HEK293 (cell line): ENCODE measurements at regions not wholly inside any gene's neighbourhood (a gene's known extent, or its start where the extent isn't known, plus 50 kb on each side); places are given as distances from the start of the nearest gene placed in this dataset.

ENCODE experiments used
- CTCF ChIA-PET: fragments of 350-600 bp; formaldehyde crosslinking; extraction: SDS; loops from one replicate; lab custom pipeline; 2021; ENCODE audit warnings: antibody characterized with exemption; lab: Yijun Ruan, JAX
- POLR2A ChIA-PET: fragments of 300-600 bp; formaldehyde crosslinking; extraction: SDS; loops from one replicate; lab custom pipeline; 2020; ENCODE audit warnings: antibody characterized with exemption, inconsistent platforms; lab: Yijun Ruan, JAX
- H3K27ac ChIP-seq: fragments of 200-500 bp; sonication (Bioruptor generic); 2 replicates; pipeline ENCODE4 v1.5.1; 2014; ENCODE audit warnings: low read depth, low read length, control low read depth, inconsistent platforms; ENCODE audit errors: extremely low read depth
- H3K36me3 ChIP-seq, 2 experiments: fragments of 200-500 bp in 1 of 2; sonication (Bioruptor generic) in 1 of 2; 1 replicate in 1 of 2; 2 replicates in 1 of 2; pipeline ENCODE4 v1.5.1; 2014 to 2017; ENCODE audit warnings: inconsistent platforms in 2 of 2, low read length in 2 of 2; ENCODE audit not compliant: control insufficient read depth in 2 of 2, insufficient read depth in 1 of 2
- H3K4me1 ChIP-seq: fragments of 200-500 bp; sonication (Bioruptor generic); 2 replicates; pipeline ENCODE4 v1.5.1; 2014; ENCODE audit warnings: mild to moderate bottlenecking, low read length, inconsistent platforms; ENCODE audit not compliant: control insufficient read depth, insufficient read depth
- H3K4me3 ChIP-seq: 2 replicates; pipeline ENCODE4 v1.5.1; 2011; ENCODE audit warnings: low read depth, mild to moderate bottlenecking, control low read depth, low read length, moderate library complexity
- H3K9me3 ChIP-seq: fragments of 200-500 bp; sonication (Bioruptor generic); 2 replicates; pipeline ENCODE4 v1.5.1; 2014; ENCODE audit warnings: low read depth, low read length, inconsistent platforms; ENCODE audit not compliant: control insufficient read depth, insufficient read depth
- ATF2 ChIP-seq: fragments of 450-650 bp; formaldehyde crosslinking; IDR thresholded peaks from 2 replicates; pipeline ENCODE4 v1.5.1; 2016; ENCODE audit warnings: missing biosample characterization, missing genetic modification characterization, low read depth
- BCL6B ChIP-seq: fragments of 450-650 bp; formaldehyde crosslinking; IDR thresholded peaks from 2 replicates; pipeline ENCODE4 v1.5.1; 2017; ENCODE audit warnings: missing biosample characterization, missing genetic modification characterization
- EGR2 ChIP-seq: fragments of 450-650 bp; formaldehyde crosslinking; IDR thresholded peaks from 2 replicates; pipeline ENCODE4 v1.5.1; 2016; ENCODE audit warnings: low read depth, missing biosample characterization, missing genetic modification characterization
- GLI2 ChIP-seq: fragments of 450-650 bp; formaldehyde crosslinking; IDR thresholded peaks from 2 replicates; pipeline ENCODE4; 2017; ENCODE audit warnings: missing biosample characterization, missing genetic modification characterization, low read depth, borderline replicate concordance
- HOXA7 ChIP-seq: sonication (generic); formaldehyde crosslinking; IDR thresholded peaks from 2 replicates; pipeline ENCODE4 v1.8.1; 2022; ENCODE audit warnings: missing genetic modification reagents, borderline replicate concordance
- KLF9 ChIP-seq: fragments of 450-650 bp; formaldehyde crosslinking; IDR thresholded peaks from 2 replicates; pipeline ENCODE4 v1.5.1; 2016; ENCODE audit warnings: missing biosample characterization, missing genetic modification characterization, low read depth
- REST ChIP-seq: fragments of 450-650 bp; formaldehyde crosslinking; IDR thresholded peaks from 2 replicates; pipeline ENCODE4 v1.5.1; 2016; ENCODE audit warnings: missing biosample characterization, missing genetic modification characterization
- TCF7L2 ChIP-seq: IDR thresholded peaks from 2 replicates; pipeline ENCODE4 v1.6.1; 2011; ENCODE audit warnings: low read depth, mild to moderate bottlenecking, inconsistent platforms, low read length, moderate library complexity, borderline replicate concordance
- TRIM28 ChIP-seq: IDR thresholded peaks from 2 replicates; pipeline ENCODE4 v1.6.1; 2011; ENCODE audit warnings: low read length, control low read depth, borderline replicate concordance
- YY1 ChIP-seq: fragments of 450-650 bp; formaldehyde crosslinking; IDR thresholded peaks from 2 replicates; pipeline ENCODE4 v1.5.1; 2018; ENCODE audit warnings: missing biosample characterization, missing genetic modification characterization
- ZBTB20 ChIP-seq: fragments of 450-650 bp; formaldehyde crosslinking; IDR thresholded peaks from 2 replicates; pipeline ENCODE4 v1.5.1; 2016; ENCODE audit warnings: missing biosample characterization, missing genetic modification characterization
- ZFP37 ChIP-seq: fragments of 450-650 bp; formaldehyde crosslinking; IDR thresholded peaks from 2 replicates; pipeline ENCODE4 v1.5.1; 2016; ENCODE audit warnings: missing biosample characterization, missing genetic modification characterization
- ZNF133 ChIP-seq: fragments of 450-650 bp; formaldehyde crosslinking; IDR thresholded peaks from 2 replicates; pipeline ENCODE4 v1.5.1; 2016; ENCODE audit warnings: missing biosample characterization, missing genetic modification characterization
- ZNF174 ChIP-seq: fragments of 450-650 bp; formaldehyde crosslinking; IDR thresholded peaks from 2 replicates; pipeline ENCODE4 v1.5.0; 2017; ENCODE audit warnings: missing biosample characterization, mild to moderate bottlenecking, missing genetic modification characterization
- ZNF248 ChIP-seq: fragments of 450-650 bp; formaldehyde crosslinking; IDR thresholded peaks from 2 replicates; pipeline ENCODE4 v1.5.1; 2017; ENCODE audit warnings: missing biosample characterization, missing genetic modification characterization
- ZNF311 ChIP-seq: fragments of 450-650 bp; formaldehyde crosslinking; IDR thresholded peaks from 2 replicates; pipeline ENCODE4 v1.5.1; 2017; ENCODE audit warnings: missing biosample characterization, missing genetic modification characterization, borderline replicate concordance
- ZNF350 ChIP-seq: fragments of 450-650 bp; formaldehyde crosslinking; IDR thresholded peaks from 2 replicates; pipeline ENCODE4 v1.5.0; 2017; ENCODE audit warnings: missing biosample characterization, mild to moderate bottlenecking, missing genetic modification characterization
- ZNF391 ChIP-seq: fragments of 450-650 bp; formaldehyde crosslinking; IDR thresholded peaks from 2 replicates; pipeline ENCODE4 v1.5.1; 2016; ENCODE audit warnings: low read depth, missing biosample characterization, missing genetic modification characterization, borderline replicate concordance
- ZNF510 ChIP-seq: fragments of 450-650 bp; formaldehyde crosslinking; IDR thresholded peaks from 2 replicates; pipeline ENCODE4 v1.5.1; 2018; ENCODE audit warnings: mild to moderate bottlenecking, missing genetic modification characterization, missing biosample characterization; ENCODE audit not compliant: insufficient replicate concordance
- ZNF544 ChIP-seq: fragments of 450-650 bp; formaldehyde crosslinking; IDR thresholded peaks from 2 replicates; pipeline ENCODE4 v1.5.0; 2017; ENCODE audit warnings: missing biosample characterization, missing genetic modification characterization
- ZNF600 ChIP-seq: fragments of 450-650 bp; formaldehyde crosslinking; IDR thresholded peaks from 2 replicates; pipeline ENCODE4 v1.5.1; 2016; ENCODE audit warnings: missing biosample characterization, missing genetic modification characterization
- ZNF660 ChIP-seq: fragments of 450-650 bp; IDR thresholded peaks from 2 replicates; pipeline ENCODE4 v1.5.1; 2018; ENCODE audit warnings: missing biosample characterization, mild to moderate bottlenecking, missing genetic modification characterization
- ZNF677 ChIP-seq: fragments of 450-650 bp; IDR thresholded peaks from 2 replicates; pipeline ENCODE4 v1.5.0; 2018; ENCODE audit warnings: missing biosample characterization, mild to moderate bottlenecking, missing genetic modification characterization, moderate library complexity
- ZNF768 ChIP-seq: fragments of 450-650 bp; formaldehyde crosslinking; IDR thresholded peaks from 2 replicates; pipeline ENCODE4 v1.5.1; 2018; ENCODE audit warnings: missing biosample characterization, mild to moderate bottlenecking, missing genetic modification characterization
- ZSCAN5A ChIP-seq: fragments of 450-650 bp; formaldehyde crosslinking; IDR thresholded peaks from 2 replicates; pipeline ENCODE4 v1.5.1; 2016; ENCODE audit warnings: missing biosample characterization, missing genetic modification characterization

- no peak overlapping the region for H3K4me3 ChIP-seq
- no peaks in the 10 kb centered on the region for H3K4me1 ChIP-seq
- H3K36me3 ChIP-seq = no peaks in the 10 kb centered on the region
- ChIA-PET CTCF (no interaction called here), POLR2A (no interaction called here)
- TF ChIP-seq ZNF350 (tag by site-specific recombination) = no peak
- TF ChIP-seq TCF7L2 = no peak
- TF ChIP-seq EGR2 (tag by site-specific recombination) = no peak
- no peak for TF ChIP-seq YY1 (tag by site-specific recombination)
- no peaks in the 10 kb centered on the region for H3K9me3 ChIP-seq
- H3K27ac ChIP-seq = no peak overlapping the region
Observed at GRCh38 chr2:38178556-38179419, 102.8 kb upstream of the CYP1B1 start.

GRCh38 chr2:38178119-38178518 lies 102.2 kb upstream of the CYP1B1 start:
- H3K4me1 ChIP-seq = no peaks in the 10 kb centered on the region
- H3K27ac ChIP-seq = no peak overlapping the region
- no peak overlapping the region for H3K4me3 ChIP-seq
- ChIA-PET POLR2A (no interaction called here), CTCF (no interaction called here)
- no peak for TF ChIP-seq ZNF660 (tag by site-specific recombination)
- no peak for TF ChIP-seq ZFP37
- no peak for TF ChIP-seq BCL6B (tag by site-specific recombination)
- TF ChIP-seq KLF9 = no peak
- TF ChIP-seq REST (tag by site-specific recombination) = no peak
- TF ChIP-seq ZBTB20 (tag by site-specific recombination) = no peak
- no peak for TF ChIP-seq ZNF174
- no peaks in the 10 kb centered on the region for H3K9me3 ChIP-seq
- no peaks in the 10 kb centered on the region for H3K36me3 ChIP-seq

- CTCF ChIA-PET = interaction anchor here (0.6 kb wide), 1 partner anchor 80 kb away, joined by 3 read pairs; no protein-coding TSS in a partner anchor
- H3K4me3 ChIP-seq = no peak overlapping the region
- no peaks in the 10 kb centered on the region for H3K36me3 ChIP-seq
- POLR2A ChIA-PET = no interaction called here
- H3K9me3 ChIP-seq = no peaks in the 10 kb centered on the region
- no peaks in the 10 kb centered on the region for H3K4me1 ChIP-seq
- H3K27ac ChIP-seq = no peak overlapping the region
- TF ChIP-seq ZNF248 (no peak), ZNF510 (tag by site-specific recombination) (no peak), ZNF311 (no peak), TRIM28 (no peak), ZNF391 (tag by site-specific recombination) (no peak), ZNF768 (tag by site-specific recombination) (no peak), ZNF600 (tag by site-specific recombination) (no peak), ZNF544 (no peak), GLI2 (tag by site-specific recombination) (no peak), TCF7L2 (no peak), ZNF133 (tag by site-specific recombination) (no peak), ATF2 (tag by site-specific recombination) (no peak), HOXA7 (CRISPR knock-in tag) (no peak), ZSCAN5A (no peak), ZNF677 (no peak)
Observed at GRCh38 chr2:38176619-38177021, 100.7 kb upstream of the CYP1B1 start.
